ENCODE measurements at regions not wholly inside any gene's neighbourhood (a gene's known extent, or its start where the extent isn't known, plus 50 kb on each side); places are given as distances from the start of the nearest gene placed in this dataset.

- TF ChIP-seq CTCF (IDR thresholded peaks at IDR 0.05) (no peak), POLR2A (IDR thresholded peaks at IDR 0.05) (no peak)
Measured at GRCh38 chr13:40063703-40064102, 408.2 kb downstream of the COG6 start.
